MM.1S (cell line): ENCODE measurements at regions not wholly inside any gene's neighbourhood (a gene's known extent, or its start where the extent isn't known, plus 50 kb on each side); places are given as distances from the start of the nearest gene placed in this dataset.

Experiments
- CTCF ChIP-seq: fragments of 300-600 bp; sonication (generic); IDR thresholded peaks from 2 replicates; pipeline ENCODE4 v1.5.1; 2016; ENCODE audit warnings: antibody characterized with exemption, low read length, mixed read lengths
- EZH2 ChIP-seq: fragments of 300-600 bp; sonication (generic); optimal IDR thresholded peaks from 2 replicates; pipeline ENCODE3; 2017; ENCODE audit warnings: low read depth, mild to moderate bottlenecking, antibody characterized with exemption, low read length, mixed read lengths

DNA sequence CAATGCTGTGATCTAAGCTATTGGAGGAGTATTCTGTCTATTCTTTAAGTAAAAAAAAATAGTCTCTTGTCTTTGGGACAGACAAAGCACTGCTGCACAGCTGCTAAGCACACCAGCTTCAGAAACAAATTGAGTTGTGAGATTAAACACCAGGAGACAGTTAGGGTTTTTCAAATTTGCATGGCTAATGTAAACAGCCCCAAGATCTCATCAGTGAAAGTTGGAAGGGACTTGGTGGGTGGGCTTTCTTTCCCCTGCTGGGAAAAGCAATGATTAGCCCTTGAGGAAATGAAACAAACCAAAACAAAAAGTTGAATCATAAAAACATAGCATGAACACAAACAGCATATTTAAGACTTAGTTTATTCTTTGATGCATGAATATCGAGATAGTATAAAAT is 143.6 kb upstream of the SLITRK1 start:
- TF ChIP-seq EZH2 (no peak), CTCF (no peak)
